ENCODE measurements at regions not wholly inside any gene's neighbourhood (a gene's known extent, or its start where the extent isn't known, plus 50 kb on each side); places are given as distances from the start of the nearest gene placed in this dataset.

GRCh38 chr4:129334136-129334535, 238.2 kb downstream of the C4orf33 start:
- Histone ChIP-seq H3K4me3 (no peak overlapping the region), H3K4me1 (no peaks in the 10 kb centered on the region), H3K9me3 (no peaks in the 10 kb centered on the region), H3K27me3 (no peaks in the 10 kb centered on the region), H3K36me3 (no peaks in the 10 kb centered on the region), H3K27ac (no peak overlapping the region)
- DNase-seq: no peak
- TF ChIP-seq CTCF (IDR thresholded peaks at IDR 0.05): no peak
- intact Hi-C loops (cut with DNase I): no loop called here
- no peak for ATAC-seq
- FAIRE-seq: no peak

GRCh38 chr4:129335276-129335675, 239.3 kb downstream of the C4orf33 start:
- no peak for TF ChIP-seq CTCF (IDR thresholded peaks at IDR 0.05)
- no peaks in the 10 kb centered on the region for H3K4me1 ChIP-seq
- 75 to 86% methylated on average over 7 of the region's 7 CpGs for WGBS, 2 donors
- intact Hi-C loops (cut with DNase I): no loop called here
- ATAC-seq (peak in 1 of 4 donors; percentile 51), DNase-seq (no peak), FAIRE-seq (no peak)
- H3K9me3 ChIP-seq: no peaks in the 10 kb centered on the region
- no peak overlapping the region for H3K4me3 ChIP-seq
- no peaks in the 10 kb centered on the region for H3K27me3 ChIP-seq
- H3K27ac ChIP-seq: no peak overlapping the region
- no peaks in the 10 kb centered on the region for H3K36me3 ChIP-seq

GRCh38 chr4:129335818-129336217, 239.9 kb downstream of the C4orf33 start:
- FAIRE-seq (no peak), DNase-seq (no peak), ATAC-seq (no peak)
- Histone ChIP-seq H3K9me3 (no peaks in the 10 kb centered on the region), H3K27ac (no peak overlapping the region), H3K36me3 (no peaks in the 10 kb centered on the region), H3K27me3 (no peaks in the 10 kb centered on the region), H3K4me1 (no peaks in the 10 kb centered on the region), H3K4me3 (no peak overlapping the region)
- intact Hi-C loops (cut with DNase I): no loop called here
- no peak for TF ChIP-seq CTCF (IDR thresholded peaks at IDR 0.05)
- 58 to 65% methylated on average over 5 of the region's 5 CpGs for WGBS, 2 donors

DNA sequence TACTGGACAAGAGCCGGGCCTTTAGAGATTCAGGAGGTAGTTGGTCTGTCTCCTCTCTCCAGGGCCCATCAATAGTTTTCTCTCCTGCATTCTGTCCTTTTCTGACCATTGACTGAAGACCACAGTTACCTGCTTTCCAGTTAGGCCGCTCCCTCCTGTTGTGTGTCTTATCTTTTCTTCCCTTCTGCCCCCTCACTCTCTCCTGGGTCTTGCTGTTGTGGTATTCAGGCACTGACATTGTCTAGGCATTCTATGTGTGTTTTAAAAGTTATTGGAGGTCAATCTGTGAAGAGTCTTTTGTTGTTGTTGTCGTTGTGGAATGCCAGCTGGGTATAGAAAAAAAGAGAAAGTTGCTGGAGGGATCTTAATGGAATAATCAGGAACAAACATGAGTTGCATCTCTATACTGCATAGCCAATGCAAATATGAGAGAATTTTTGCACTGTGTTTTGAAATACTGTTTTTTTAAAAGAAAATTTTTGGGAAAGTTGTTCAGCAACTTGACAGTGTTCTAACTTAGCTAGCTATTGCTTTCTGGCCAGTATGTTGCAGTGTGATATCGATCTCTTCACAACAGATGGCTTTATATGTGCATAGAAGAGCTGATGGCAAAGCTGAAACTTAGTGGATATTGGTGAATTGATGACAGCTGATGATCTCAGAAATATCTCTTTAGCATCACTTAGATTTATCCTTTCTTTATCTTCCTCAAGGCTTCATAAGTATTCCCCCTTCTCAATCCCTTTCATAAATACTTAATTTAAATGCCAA, 240.7 kb downstream of the C4orf33 start:
- H3K36me3 ChIP-seq: no peaks in the 10 kb centered on the region
- H3K4me3 ChIP-seq: no peak overlapping the region
- no peaks in the 10 kb centered on the region for H3K9me3 ChIP-seq
- DNase-seq (no peak), FAIRE-seq (no peak), ATAC-seq (no peak)
- intact Hi-C loops (cut with DNase I): no loop called here
- H3K27me3 ChIP-seq: no peaks in the 10 kb centered on the region
- 66 to 70% methylated on average over 4 of the region's 4 CpGs for WGBS, 2 donors
- TF ChIP-seq CTCF (IDR thresholded peaks at IDR 0.05): no peak
- no peak overlapping the region for H3K27ac ChIP-seq
- H3K4me1 ChIP-seq: no peaks in the 10 kb centered on the region

DNA sequence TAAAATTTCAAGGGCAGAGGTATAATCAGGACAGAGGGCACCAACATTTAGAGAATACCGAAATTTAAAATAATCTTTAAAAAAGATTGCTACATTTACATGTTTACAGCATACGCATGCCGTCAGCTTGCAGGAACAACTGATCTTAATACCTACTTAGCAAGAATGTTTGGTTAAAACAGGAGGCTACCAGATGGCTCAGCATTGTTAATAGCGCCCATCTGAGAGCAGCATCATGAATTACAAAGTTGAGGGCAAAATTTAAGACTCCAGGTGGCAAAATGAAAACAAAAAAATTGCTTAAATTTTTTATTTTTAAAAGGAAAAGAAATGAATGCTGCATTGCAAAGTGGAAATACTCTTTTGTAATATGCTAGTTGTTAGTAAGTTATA, 241.3 kb downstream of the C4orf33 start:
- H3K27me3 ChIP-seq: no peaks in the 10 kb centered on the region
- DNase-seq (no peak), ATAC-seq (no peak), FAIRE-seq (no peak)
- no peak overlapping the region for H3K27ac ChIP-seq
- no peaks in the 10 kb centered on the region for H3K9me3 ChIP-seq
- H3K36me3 ChIP-seq: no peaks in the 10 kb centered on the region
- H3K4me1 ChIP-seq: no peaks in the 10 kb centered on the region
- H3K4me3 ChIP-seq: no peak overlapping the region
- intact Hi-C loops (cut with DNase I): no loop called here
- WGBS, 2 donors: 76 to 82% methylated on average over 4 of the region's 4 CpGs
- TF ChIP-seq CTCF (IDR thresholded peaks at IDR 0.05): no peak

Data from pancreas (tissue), 10 donors.